ENCODE measurements at regions not wholly inside any gene's neighbourhood (a gene's known extent, or its start where the extent isn't known, plus 50 kb on each side); places are given as distances from the start of the nearest gene placed in this dataset.

GRCh38 chr14:71361336-71361735 is 454.1 kb downstream of the PCNX1 start (continued):
- TF ChIP-seq HMG20A (CRISPR knock-in tag; conservative IDR thresholded peaks at IDR 0.05): no peak
- no peak for TF ChIP-seq ZNF740 (CRISPR knock-in tag; IDR thresholded peaks at IDR 0.05)
- no peak for TF ChIP-seq ZNF740 (tag; IDR thresholded peaks at IDR 0.05)
- TF ChIP-seq ZHX1 (conservative IDR thresholded peaks at IDR 0.05; ENCODE audit: low read length): no peak
- no peak for TF ChIP-seq RFX7 (CRISPR knock-in tag; IDR thresholded peaks at IDR 0.05)
- TF ChIP-seq HDGF (IDR thresholded peaks at IDR 0.05): no peak
- TF ChIP-seq SMARCA4 (IDR thresholded peaks at IDR 0.05): peak; percentile 86
- no peak for TF ChIP-seq HNRNPL (IDR thresholded peaks at IDR 0.05; ENCODE audit: low read depth, low read length)
- TF ChIP-seq ZSCAN29 (IDR thresholded peaks at IDR 0.05): no peak
- TF ChIP-seq MBD1 (CRISPR knock-in tag; IDR thresholded peaks at IDR 0.05): no peak
- peak; percentile 85 for TF ChIP-seq CBFA2T3 (IDR thresholded peaks at IDR 0.05)
- no peak for TF ChIP-seq RNF219 (CRISPR knock-in tag; IDR thresholded peaks at IDR 0.05)
- no peak for TF ChIP-seq DIDO1 (tag; IDR thresholded peaks at IDR 0.05; ENCODE audit: low read depth)
- no peak for TF ChIP-seq ZSCAN32 (CRISPR knock-in tag; IDR thresholded peaks at IDR 0.05)
- TF ChIP-seq STAT6 (CRISPR knock-in tag; IDR thresholded peaks at IDR 0.05): no peak
- TF ChIP-seq LEF1 (IDR thresholded peaks at IDR 0.05): peak; percentile 89

All from K562 (cell line).